Fibroblast of lung (primary cell): ENCODE measurements at regions not wholly inside any gene's neighbourhood (a gene's known extent, or its start where the extent isn't known, plus 50 kb on each side); places are given as distances from the start of the nearest gene placed in this dataset.

Experiments
- CTCF ChIP-seq, 2 donors: IDR thresholded peaks in 1 of 2; conservative IDR thresholded peaks in 1 of 2; 1 replicate in 1 of 2; 2 replicates in 1 of 2; pipeline ENCODE4 v1.5.1; 2011 to 2012; ENCODE audit warnings: low read length in 2 of 2, control low read depth in 1 of 2, inconsistent platforms in 1 of 2, low read depth in 1 of 2, mild to moderate bottlenecking in 1 of 2
- EZH2 ChIP-seq: IDR thresholded peaks from 2 replicates; pipeline ENCODE4 v1.5.1; 2012; ENCODE audit warnings: low read length, control low read depth, mild to moderate bottlenecking; ENCODE audit errors: missing control alignments

- TF ChIP-seq CTCF (conservative IDR thresholded peaks at IDR 0.05 in 1 of 2, IDR thresholded peaks at IDR 0.05 in 1 of 2; ENCODE audit: low read depth in 1 of 2, low read length in 2 of 2) (no peak), EZH2 (no peak)
Observed at GRCh38 chr3:80233576-80233975, 465.8 kb upstream of the ROBO1 start.
